ENCODE measurements at regions not wholly inside any gene's neighbourhood (a gene's known extent, or its start where the extent isn't known, plus 50 kb on each side); places are given as distances from the start of the nearest gene placed in this dataset.

DNA sequence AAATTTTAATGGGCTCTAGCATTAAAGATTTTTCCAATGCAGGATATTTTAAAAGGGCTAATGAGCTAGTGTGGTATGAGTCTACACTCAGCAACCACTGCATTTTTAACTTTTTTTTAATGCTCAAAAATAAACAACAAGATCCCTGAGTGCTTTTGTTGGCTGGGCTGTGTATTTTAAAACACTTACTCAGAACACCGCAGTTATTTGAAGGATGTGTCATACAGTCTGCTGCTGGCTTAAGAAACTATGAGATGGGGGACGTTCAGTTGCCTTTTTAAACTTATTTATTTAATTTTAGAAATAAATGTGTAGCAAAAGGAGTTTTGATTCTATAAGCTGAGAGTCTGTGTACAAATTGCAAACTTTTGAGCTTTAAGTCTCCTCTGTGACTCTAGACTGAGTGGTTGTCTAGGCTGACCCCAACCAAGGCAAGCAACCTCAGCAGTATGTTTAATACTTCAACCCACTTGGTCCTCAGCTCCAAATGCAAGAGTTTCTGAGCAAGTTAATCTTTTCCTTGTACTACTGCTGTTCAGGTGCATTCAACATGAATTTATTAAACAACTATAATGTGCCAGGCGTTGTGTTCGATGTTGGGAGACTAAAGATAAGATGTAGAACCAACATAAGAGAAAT, 278.6 kb upstream of the DIPK2B start:
- peaks cover 56 to 67% of the 10 kb centered on the region in 2 experiments for H3K9me3 Mint-ChIP-seq
- Histone ChIP-seq H2BK15ac (ENCODE audit: low read depth, low read length) (no peak overlapping the region), H3K9me3 (ENCODE audit: control insufficient read depth, low read depth, low read length) (no peaks in the 10 kb centered on the region), H3K79me1 (ENCODE audit: insufficient read depth, low read depth, low read length, poor library complexity, severe bottlenecking) (no peaks in the 10 kb centered on the region), H2BK12ac (ENCODE audit: insufficient read length, low read depth, low read length) (no peak overlapping the region), H4K91ac (ENCODE audit: insufficient read length, low read depth, low read length) (no peak overlapping the region), H4K20me1 (ENCODE audit: control insufficient read depth, insufficient read depth, insufficient read length) (no peaks in the 10 kb centered on the region), H3K4me2 (ENCODE audit: insufficient read depth, insufficient read length, low read length) (no peak overlapping the region), H3K56ac (ENCODE audit: insufficient read length, low read depth, low read length) (no peak overlapping the region), H2BK20ac (ENCODE audit: low read depth, low read length, poor library complexity, severe bottlenecking) (no peak overlapping the region), H3T11ph (ENCODE audit: low read length) (no peak overlapping the region), H3K23ac (ENCODE audit: insufficient read length, low read depth, low read length) (no peak overlapping the region), H2AFZ (ENCODE audit: low read length) (no peak overlapping the region), H2AK5ac (ENCODE audit: insufficient read length, low read length) (no peak overlapping the region), H3K18ac (ENCODE audit: insufficient read length, low read depth, low read length) (no peak overlapping the region), H3K4ac (ENCODE audit: low read depth, low read length) (no peak overlapping the region), H3K79me2 (ENCODE audit: insufficient read depth, low read length) (no peaks in the 10 kb centered on the region), H3K4me1 (ENCODE audit: insufficient read depth, low read length) (no peaks in the 10 kb centered on the region), H4K5ac (ENCODE audit: insufficient read length, low read depth, low read length) (no peak overlapping the region), H2BK120ac (ENCODE audit: low read depth, low read length, poor library complexity, severe bottlenecking) (no peak overlapping the region), H3K23me2 (ENCODE audit: insufficient read length, low read depth, low read length, poor library complexity, severe bottlenecking) (no peaks in the 10 kb centered on the region), H3K27me3 (ENCODE audit: insufficient read depth, low read length) (no peaks in the 10 kb centered on the region), H3K14ac (ENCODE audit: insufficient read depth, low read length) (no peak overlapping the region), H3K9ac (ENCODE audit: extremely low read depth, insufficient read length, low read length) (no peak overlapping the region), H2BK5ac (ENCODE audit: insufficient read length, low read length) (no peak overlapping the region), H3K27ac (ENCODE audit: insufficient read length, low read depth, low read length) (no peak overlapping the region), H4K8ac (replicated peaks; ENCODE audit: insufficient read length, low read depth, low read length) (no peak overlapping the region)
- H3K36me3 Mint-ChIP-seq (ENCODE audit: insufficient read depth in 1 of 3, low read depth in 3 of 3) = no peaks in the 10 kb centered on the region; a peak in 1 of 7 replicates
- no peak overlapping the region for H3K27ac Mint-ChIP-seq
- no peak for TF ChIP-seq CTCF (conservative IDR thresholded peaks at IDR 0.05)
- no peaks in the 10 kb centered on the region for H3K4me1 Mint-ChIP-seq
- no peaks in the 10 kb centered on the region for H3K27me3 Mint-ChIP-seq (ENCODE audit: low read depth)
- no peak for DNase-seq
- WGBS (ENCODE audit: extremely low coverage, insufficient read length, low lambda C conversion rate) = no CpG with 5 or more reads among the region's 4 CpGs
- no peak overlapping the region for H3K4me3 Mint-ChIP-seq
